ENCODE measurements at regions not wholly inside any gene's neighbourhood (a gene's known extent, or its start where the extent isn't known, plus 50 kb on each side); places are given as distances from the start of the nearest gene placed in this dataset.

GRCh38 chr3:165643425-165643824, 193.8 kb downstream of the BCHE start:
- H3K27ac ChIP-seq = no peak overlapping the region
- TF ChIP-seq ZFX (IDR thresholded peaks at IDR 0.05; ENCODE audit: borderline replicate concordance) = no peak
- TF ChIP-seq CTCF (IDR thresholded peaks at IDR 0.05) = no peak

GRCh38 chr3:165642761-165643420, 194.3 kb downstream of the BCHE start:
- no peak overlapping the region for H3K27ac ChIP-seq
- TF ChIP-seq ZFX (IDR thresholded peaks at IDR 0.05; ENCODE audit: borderline replicate concordance) (no peak), CTCF (IDR thresholded peaks at IDR 0.05) (no peak)

GRCh38 chr3:165641569-165642310, 195.5 kb downstream of the BCHE start:
- H3K27ac ChIP-seq = no peak overlapping the region
- TF ChIP-seq CTCF (IDR thresholded peaks at IDR 0.05) = no peak
- TF ChIP-seq ZFX (IDR thresholded peaks at IDR 0.05; ENCODE audit: borderline replicate concordance) = no peak

GRCh38 chr3:165640970-165641369, 196.3 kb downstream of the BCHE start:
- H3K27ac ChIP-seq = no peak overlapping the region
- TF ChIP-seq ZFX (IDR thresholded peaks at IDR 0.05; ENCODE audit: borderline replicate concordance) = no peak
- TF ChIP-seq CTCF (IDR thresholded peaks at IDR 0.05) = no peak

- H3K27ac ChIP-seq = no peak overlapping the region
- TF ChIP-seq ZFX (IDR thresholded peaks at IDR 0.05; ENCODE audit: borderline replicate concordance) (no peak), CTCF (IDR thresholded peaks at IDR 0.05) (no peak)
Measured at GRCh38 chr3:165640031-165640430, 197.2 kb downstream of the BCHE start.

GRCh38 chr3:165638034-165638433, 199.2 kb downstream of the BCHE start:
- no peak for TF ChIP-seq ZFX (IDR thresholded peaks at IDR 0.05; ENCODE audit: borderline replicate concordance)
- no peak for TF ChIP-seq CTCF (IDR thresholded peaks at IDR 0.05)
- H3K27ac ChIP-seq = no peak overlapping the region

- no peak overlapping the region for H3K27ac ChIP-seq
- TF ChIP-seq CTCF (IDR thresholded peaks at IDR 0.05) (no peak), ZFX (IDR thresholded peaks at IDR 0.05; ENCODE audit: borderline replicate concordance) (no peak)
Measured at GRCh38 chr3:165636684-165637015, 200.6 kb downstream of the BCHE start.

All from 22Rv1 (cell line).